GM18498 (cell line): ENCODE measurements at regions not wholly inside any gene's neighbourhood (a gene's known extent, or its start where the extent isn't known, plus 50 kb on each side); places are given as distances from the start of the nearest gene placed in this dataset.
"Not testable (repeated sequence)": the region's sequence is repeated elsewhere in the genome, so short reads cannot be mapped to it uniquely, and the experiment has no call there.

ENCODE experiments used
- ATAC-seq: cut with Tn5 transposase; IDR thresholded peaks from one replicate; pipeline ENCODE4 v1.9.1; 2021; ENCODE audit warnings: mild to moderate bottlenecking, moderate library complexity; ENCODE audit not compliant: unreplicated experiment

- no peak for ATAC-seq
These were observed 241.6 kb downstream of the CALCRL start for GRCh38 chr2:187206471-187206870.

GRCh38 chr2:187206071-187206470, 242.0 kb downstream of the CALCRL start:
- no peak for ATAC-seq

GRCh38 chr2:187198136-187198535, 249.9 kb downstream of the CALCRL start:
- no peak for ATAC-seq

- peak; percentile 77 for ATAC-seq
These were observed 254.0 kb downstream of the CALCRL start for GRCh38 chr2:187194049-187194448.

GRCh38 chr2:187188783-187189631, 259.0 kb downstream of the CALCRL start:
- no peak for ATAC-seq

- ATAC-seq: no peak
These were observed 260.5 kb downstream of the CALCRL start for GRCh38 chr2:187187519-187187918.

GRCh38 chr2:187180529-187180928, 267.5 kb downstream of the CALCRL start:
- no peak for ATAC-seq

GRCh38 chr2:187178876-187179275, 269.2 kb downstream of the CALCRL start:
- ATAC-seq: not testable (repeated sequence)

- no peak for ATAC-seq
These were observed 270.8 kb downstream of the CALCRL start for GRCh38 chr2:187177253-187177652.

GRCh38 chr2:187174582-187174981, 273.5 kb downstream of the CALCRL start:
- ATAC-seq: no peak

- ATAC-seq: no peak
These were observed 276.7 kb downstream of the CALCRL start for GRCh38 chr2:187171318-187171717.

GRCh38 chr2:187169864-187170263, 278.2 kb downstream of the CALCRL start:
- ATAC-seq: no peak

- ATAC-seq: peak; percentile 79
These were observed 279.0 kb downstream of the CALCRL start for GRCh38 chr2:187168720-187169713.

GRCh38 chr2:187167491-187167890, 280.6 kb downstream of the CALCRL start:
- no peak for ATAC-seq

GRCh38 chr2:187165936-187166610, 282.0 kb downstream of the CALCRL start:
- no peak for ATAC-seq

- no peak for ATAC-seq
These were observed 289.6 kb downstream of the CALCRL start for GRCh38 chr2:187158452-187158851.

GRCh38 chr2:187157046-187157445, 291.0 kb downstream of the CALCRL start:
- no peak for ATAC-seq

- no peak for ATAC-seq
These were observed 292.6 kb downstream of the CALCRL start for GRCh38 chr2:187155476-187155875.

GRCh38 chr2:187150670-187151069, 297.4 kb downstream of the CALCRL start:
- ATAC-seq: no peak

GRCh38 chr2:187148059-187148714, 299.2 kb upstream of the ZSWIM2 start:
- peak; percentile 70 for ATAC-seq
